Retina (tissue), 1 donor: ENCODE measurements at regions not wholly inside any gene's neighbourhood (a gene's known extent, or its start where the extent isn't known, plus 50 kb on each side); places are given as distances from the start of the nearest gene placed in this dataset.
"Not testable (repeated sequence)": the region's sequence is repeated elsewhere in the genome, so short reads cannot be mapped to it uniquely, and the experiment has no call there.

Experiments used
- DNase-seq: peaks from one replicate; pipeline ENCODE4 v3.0.0-alpha.2; 2016

DNA sequence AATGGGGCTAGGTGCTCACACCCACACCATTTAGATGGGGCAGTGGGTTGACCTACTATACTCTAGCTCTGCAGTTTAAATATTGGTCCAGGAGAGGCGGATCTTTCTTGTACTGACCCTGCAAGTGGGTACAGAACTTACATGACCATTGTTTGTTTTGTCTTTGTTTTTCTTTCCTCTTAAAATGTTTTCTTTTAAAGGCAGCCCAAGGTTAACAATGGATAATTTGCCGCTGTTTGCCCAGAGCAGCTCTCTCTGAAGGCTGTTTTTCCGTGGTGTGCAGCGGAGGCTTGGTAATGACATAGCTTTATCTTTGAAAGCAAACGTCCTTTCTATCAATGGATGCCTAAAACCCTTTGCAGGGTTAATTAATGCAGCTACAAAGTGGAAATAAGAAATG, 133.3 kb upstream of the MEX3C start:
- no peak for DNase-seq

DNA sequence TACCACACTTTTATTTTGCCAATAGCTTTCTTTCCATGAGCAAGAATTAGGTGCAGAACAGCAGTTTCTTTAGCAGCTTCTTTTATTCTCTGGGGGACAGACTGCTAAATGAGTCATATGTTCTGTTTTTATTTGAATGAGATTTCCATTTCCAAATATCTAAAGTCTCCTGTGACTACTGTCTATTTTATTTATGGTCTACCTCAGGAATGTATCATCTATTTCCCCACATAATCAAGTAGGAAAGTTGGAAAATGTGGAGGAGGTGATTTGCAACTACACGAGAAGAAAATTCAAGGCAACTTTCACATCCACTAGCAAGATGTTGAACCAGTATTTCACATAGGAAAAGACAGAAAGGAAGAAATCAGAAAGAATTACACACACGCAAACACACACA, 139.9 kb upstream of the MEX3C start:
- no peak for DNase-seq

GRCh38 chr18:51339856-51340255, 142.4 kb upstream of the MEX3C start:
- DNase-seq = no peak

DNA sequence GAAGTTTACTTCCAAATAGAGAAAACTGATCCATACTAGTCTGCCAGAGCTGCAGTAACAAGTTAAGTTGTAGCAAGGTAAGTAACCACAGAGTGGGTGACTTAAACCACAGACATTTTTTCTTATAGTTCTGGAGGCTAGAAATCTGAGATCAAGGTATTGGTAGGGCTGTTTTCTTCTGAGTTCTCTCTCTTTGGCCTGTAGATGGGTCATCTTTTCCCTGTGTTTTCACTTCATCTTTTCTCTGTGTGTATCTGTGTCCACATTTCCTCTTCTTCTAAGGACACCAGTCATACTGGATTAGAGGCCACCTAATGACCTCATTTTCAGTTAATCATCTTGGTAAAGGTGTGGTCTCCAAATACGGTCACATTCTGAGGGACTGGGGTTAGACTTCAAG, 142.9 kb upstream of the MEX3C start:
- DNase-seq = no peak

DNA sequence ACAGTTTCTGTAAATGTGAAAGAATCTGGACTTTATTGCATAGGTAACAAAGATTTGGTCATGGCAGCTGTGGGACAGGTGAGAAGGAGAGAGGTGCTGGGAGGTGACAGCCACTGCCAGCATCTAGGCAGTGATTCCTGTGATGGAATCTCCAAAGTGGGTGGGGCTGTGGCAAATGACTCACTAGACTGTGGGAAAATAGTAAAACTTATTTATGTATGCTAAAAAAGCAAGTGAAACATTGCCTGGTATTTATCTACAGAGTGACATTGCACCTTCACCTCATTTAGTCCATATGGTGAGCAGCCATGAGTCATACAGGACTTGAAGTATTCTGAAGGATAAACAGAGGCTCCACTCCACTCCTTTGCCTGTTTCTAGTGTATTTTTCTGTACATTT, 145.3 kb upstream of the MEX3C start:
- no peak for DNase-seq

- no peak for DNase-seq
Observed at GRCh38 chr18:51345848-51346391, 148.4 kb upstream of the MEX3C start.

GRCh38 chr18:51346404-51346803, 148.9 kb upstream of the MEX3C start:
- no peak for DNase-seq

- DNase-seq = no peak
Observed at GRCh38 chr18:51350081-51350480, 152.6 kb upstream of the MEX3C start.

DNA sequence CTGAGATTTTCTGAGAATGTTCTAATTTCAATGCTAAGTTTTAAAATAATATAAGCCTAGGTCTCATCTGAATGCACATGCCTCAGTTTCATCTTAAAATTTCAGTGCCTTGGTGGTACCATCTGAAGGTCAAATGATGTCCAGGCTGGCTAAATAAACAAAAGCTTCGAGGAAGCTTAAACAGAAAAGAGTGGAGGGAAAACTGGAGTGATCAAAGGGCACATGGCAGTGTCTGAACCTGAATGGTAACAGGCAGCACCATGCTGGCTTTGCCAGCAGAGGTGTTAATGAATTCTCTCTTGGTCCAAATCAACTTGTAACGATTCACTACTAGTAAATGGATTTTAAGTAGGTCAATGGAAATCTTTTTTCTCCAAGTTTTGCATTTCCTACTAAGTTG, 158.4 kb upstream of the MEX3C start:
- DNase-seq = no peak

DNA sequence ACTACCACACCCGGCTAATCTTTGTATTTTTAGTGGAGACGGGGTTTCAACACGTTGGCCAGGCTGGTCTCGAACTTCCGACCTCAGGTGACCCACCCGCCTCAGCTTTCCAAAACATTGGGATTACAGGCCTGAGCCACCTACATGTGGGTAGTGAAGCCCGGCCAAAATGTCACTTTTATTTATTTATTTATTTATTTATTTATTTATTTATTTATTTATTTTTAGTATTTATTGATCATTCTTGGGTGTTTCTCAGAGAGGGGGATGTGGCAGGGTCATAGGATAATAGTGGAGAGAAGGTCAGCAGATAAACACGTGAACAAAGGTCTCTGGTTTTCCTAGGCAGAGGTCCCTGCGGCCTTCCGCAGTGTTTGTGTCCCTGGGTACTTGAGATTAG, 162.8 kb upstream of the MEX3C start:
- DNase-seq = not testable (repeated sequence)

DNA sequence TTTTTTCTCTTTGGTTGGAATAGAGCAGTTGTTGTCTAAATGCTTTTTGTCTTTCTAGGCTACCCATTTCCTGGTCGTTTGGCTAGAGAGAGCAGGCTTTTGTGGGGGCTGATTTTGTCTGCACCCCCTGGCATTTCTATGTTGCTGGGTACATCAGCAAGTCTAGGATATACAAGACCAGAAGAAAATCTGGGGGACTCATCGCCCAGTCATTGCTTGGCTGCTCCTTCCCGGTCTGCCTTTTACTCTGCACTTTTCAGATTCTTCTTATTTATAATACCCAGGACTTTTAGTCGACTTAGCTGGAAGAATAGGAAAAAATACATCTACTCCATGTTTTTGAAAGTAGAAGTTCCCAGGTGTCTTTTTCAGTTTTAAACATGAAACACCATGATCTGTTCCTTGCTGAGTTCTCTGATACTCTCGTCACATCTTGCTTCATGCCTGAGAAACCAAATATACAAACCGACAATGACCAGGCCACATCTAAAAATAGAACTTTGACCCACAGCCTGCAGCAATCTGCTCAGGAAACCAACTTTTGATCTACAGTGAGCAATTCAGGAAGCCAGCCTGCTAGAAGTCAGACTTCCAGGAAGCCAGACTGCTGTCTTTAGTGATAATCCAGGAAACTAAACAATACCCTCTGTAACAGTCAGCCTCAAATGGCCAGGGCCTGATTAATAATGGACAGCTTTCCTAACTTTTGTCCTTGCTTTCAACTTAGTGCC, 163.8 kb upstream of the MEX3C start:
- peak; percentile 3 for DNase-seq

- no peak for DNase-seq
Observed at GRCh38 chr18:51363384-51363783, 165.9 kb upstream of the MEX3C start.

DNA sequence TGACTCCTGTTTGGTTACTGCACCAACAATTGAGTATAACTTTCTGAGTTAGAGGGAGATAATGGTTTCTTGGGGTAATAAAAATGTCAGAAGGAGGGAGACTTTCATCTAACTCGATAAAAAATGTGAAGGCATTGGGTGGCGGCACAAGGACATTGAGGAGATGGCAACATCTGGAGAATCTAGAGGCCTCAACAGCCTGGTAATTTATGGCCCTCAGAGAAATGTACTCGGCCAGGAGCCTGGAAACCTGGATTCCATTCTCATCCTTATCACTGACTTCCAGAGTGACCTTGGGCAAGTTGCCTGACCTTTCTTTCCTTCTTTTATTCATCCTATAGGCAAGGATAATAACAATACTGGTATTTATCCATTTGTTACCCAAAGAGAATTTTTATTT, 173.5 kb upstream of the MEX3C start:
- no peak for DNase-seq

- no peak for DNase-seq
Observed at GRCh38 chr18:51371929-51372328, 174.4 kb upstream of the MEX3C start.

DNA sequence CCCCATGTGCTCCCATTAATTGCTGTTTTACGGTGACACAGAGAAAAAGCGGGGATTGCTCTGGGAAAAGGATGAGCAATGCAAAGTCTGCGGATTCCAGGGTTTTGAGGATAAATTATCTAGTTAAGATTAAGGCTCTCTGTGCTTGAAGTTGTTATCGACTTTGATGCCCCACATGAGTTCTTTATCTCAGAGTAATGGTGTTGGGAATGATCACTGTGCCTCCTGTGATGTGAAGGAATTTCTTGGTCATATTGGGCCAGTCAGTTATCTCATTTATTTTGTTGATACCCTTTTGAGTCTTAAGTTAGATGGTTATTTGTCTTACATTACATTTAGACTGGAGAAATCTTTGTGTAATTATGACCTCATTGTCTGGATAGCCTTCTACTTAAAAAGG, 184.6 kb upstream of the MEX3C start:
- DNase-seq = no peak

DNA sequence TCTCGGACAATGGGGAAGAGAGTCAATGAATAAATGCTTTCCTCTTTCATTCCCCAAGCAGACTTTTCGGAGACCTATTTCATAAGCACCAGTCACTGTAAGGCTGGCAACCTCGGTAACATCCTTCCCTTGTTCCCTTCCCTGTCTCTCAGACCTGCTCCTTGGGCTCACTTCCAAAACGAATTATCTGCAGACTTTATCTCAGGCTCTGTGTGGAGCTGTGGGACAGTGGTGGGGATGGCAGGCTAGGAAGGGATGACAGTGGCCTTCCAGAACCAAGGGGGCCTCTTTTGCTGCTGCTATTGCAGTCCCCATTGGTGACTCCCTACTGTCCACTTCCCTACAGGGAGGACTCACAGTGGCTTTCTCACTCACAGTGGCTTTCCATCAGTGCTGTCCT, 185.6 kb upstream of the MEX3C start:
- no peak for DNase-seq

DNA sequence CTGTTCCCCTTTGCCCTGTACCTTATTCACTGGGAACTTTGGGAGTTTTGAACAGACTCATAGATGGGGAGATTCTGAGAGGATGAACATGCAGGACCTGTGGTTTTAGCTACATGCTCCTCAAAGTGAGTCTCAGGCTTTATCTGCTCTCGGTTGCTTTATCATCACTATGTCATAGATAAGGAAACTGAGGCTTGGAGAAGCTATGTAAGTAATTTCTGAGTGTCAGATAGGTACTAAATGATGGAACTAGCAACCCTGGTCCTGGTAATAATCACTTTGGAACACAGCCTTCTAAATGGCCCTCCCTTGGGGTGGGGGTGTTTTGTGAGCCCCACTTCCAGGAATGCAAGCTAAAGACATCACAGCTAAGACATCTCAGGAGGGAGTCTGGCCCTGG, 186.2 kb upstream of the MEX3C start:
- DNase-seq = no peak

GRCh38 chr18:51385270-51385669, 187.8 kb upstream of the MEX3C start:
- no peak for DNase-seq

DNA sequence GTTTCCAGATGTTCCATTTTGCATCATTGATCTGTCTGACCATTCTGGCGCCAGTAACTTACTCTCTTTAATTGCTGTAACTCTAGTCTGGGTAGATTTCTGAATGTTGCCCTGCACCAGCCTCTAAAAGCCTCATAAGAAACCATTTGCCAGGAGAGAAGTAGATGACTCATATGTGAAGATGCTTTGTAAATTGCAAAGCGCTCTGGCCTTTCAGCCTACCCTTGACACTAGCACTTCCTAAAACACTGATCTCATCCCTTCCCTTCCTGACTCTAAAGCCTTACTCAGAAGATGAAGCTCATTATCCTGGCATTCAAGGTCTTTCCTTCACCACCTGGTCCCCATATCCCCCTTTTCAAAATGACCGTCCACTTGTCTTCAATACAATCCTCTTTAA, 193.2 kb upstream of the MEX3C start:
- no peak for DNase-seq

DNA sequence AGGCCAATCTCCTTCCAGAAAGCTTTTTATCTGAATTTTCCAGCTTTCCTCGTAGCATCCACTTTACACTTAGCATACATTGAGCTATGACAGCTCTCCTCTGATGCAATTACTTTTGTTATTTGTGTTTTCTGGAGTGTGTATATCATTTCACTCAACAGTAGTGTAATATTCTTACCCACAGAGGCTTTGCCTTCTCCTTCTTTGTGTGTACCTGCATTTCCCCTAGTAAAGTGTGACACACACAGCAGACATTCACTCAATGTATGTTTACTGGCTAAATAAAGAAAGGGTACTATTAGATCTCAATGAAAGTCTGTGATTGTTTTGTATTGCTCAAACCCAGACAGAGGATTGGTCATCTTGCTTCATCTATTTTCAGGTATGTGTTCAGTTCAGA, 193.7 kb upstream of the MEX3C start:
- DNase-seq = no peak

DNA sequence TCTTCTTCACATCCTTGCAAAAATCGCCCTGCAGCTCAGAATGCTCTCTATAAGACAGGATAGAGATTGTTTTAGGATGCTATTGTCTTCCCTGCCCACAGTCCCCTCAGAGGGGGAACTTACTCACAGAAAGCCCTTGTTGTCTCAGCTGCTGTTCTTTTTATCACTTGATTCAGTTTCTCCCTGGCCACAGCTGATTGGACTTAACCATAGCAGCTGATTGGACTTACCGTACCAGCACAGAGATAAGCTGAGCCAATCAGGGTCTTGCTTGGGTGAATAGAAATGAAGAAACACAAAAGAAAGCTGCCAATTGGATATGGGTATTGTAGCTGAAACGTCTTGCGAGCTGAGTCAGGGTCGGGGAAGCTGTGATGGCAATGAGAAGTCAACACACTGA, 194.2 kb upstream of the MEX3C start:
- DNase-seq = no peak

DNA sequence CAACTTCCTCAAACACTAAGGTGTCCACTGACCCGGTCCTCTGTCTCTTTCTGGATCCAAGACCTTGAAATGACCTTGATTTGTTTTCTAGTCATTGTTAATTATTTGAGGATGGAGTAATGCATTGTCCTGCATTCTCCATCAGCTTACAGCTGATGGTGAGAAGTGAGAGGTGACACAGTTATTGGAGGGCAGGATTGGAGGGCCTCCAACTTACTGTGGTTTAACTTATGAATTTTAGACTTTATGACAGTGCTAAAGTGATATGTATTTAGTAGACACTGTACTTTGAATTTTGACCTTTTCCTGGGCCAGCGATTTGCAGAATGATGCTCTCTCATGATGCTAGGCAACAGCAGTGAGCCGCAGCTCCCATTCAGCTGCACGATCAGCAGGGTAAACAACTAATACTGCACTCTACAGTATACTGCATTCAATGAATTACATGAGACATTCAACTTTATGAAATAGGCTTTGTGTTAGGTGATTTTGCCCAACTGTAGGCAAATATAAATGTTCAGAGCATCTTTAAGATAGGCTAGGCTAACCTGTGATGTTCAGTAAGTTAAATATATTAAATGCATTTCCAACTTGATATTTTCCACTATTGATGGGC, 200.0 kb upstream of the MEX3C start:
- no peak for DNase-seq

- DNase-seq = no peak
Observed at GRCh38 chr18:51398104-51398503, 200.6 kb upstream of the MEX3C start.

DNA sequence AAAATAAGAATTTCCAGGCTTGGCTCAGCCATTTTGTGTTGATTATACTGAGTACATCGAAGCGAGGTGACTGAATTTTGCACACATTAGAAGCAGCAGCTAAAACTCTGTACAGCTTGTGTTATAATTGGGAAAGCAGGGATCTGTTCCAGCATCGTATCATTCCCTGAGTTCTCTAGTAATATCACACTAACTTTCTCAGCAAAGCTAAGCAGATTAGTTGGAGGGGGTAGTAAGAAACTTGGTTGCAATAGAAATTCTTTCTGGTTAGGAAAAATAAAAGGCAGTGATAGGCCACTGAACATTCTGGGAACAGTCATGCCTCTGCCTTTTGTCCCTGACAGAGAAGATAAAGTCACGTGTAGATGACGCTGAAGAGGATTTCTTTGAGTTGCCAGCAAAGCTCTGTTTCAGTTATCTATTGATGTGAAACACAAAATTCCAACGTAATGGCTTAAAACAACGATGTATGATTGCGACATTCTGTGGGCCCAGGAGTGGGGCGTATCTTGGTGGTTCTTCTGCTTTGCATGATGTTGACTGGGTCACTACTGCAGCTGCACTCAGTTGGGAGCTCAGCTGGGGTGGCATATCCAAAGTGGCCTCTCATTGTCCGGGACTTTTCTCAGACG, 202.1 kb upstream of the MEX3C start:
- DNase-seq = no peak
